OCI-LY1 (cell line): ENCODE measurements at regions not wholly inside any gene's neighbourhood (a gene's known extent, or its start where the extent isn't known, plus 50 kb on each side); places are given as distances from the start of the nearest gene placed in this dataset.

Experiments used
- EZH2 ChIP-seq: fragments of 200-600 bp; sonication (generic), shearing (Covaris generic); IDR thresholded peaks from 2 replicates; pipeline ENCODE4 v1.8.0; 2017; ENCODE audit warnings: borderline replicate concordance, mixed run types, mild to moderate bottlenecking, antibody characterized with exemption, low read length, moderate library complexity, mixed read lengths
- TF ChIP-seq, protein P1 (sequence below): fragments of 200-600 bp; sonication (generic), shearing (Covaris generic); IDR thresholded peaks from 2 replicates; pipeline ENCODE4 v1.5.1; 2017; ENCODE audit warnings: mild to moderate bottlenecking, antibody characterized with exemption, low read length, moderate library complexity, mixed read lengths

GRCh38 chr7:46751471-46751870 lies 830.4 kb upstream of the IGFBP3 start:
- TF ChIP-seq EZH2: no peak
- TF ChIP-seq, protein P1, sequence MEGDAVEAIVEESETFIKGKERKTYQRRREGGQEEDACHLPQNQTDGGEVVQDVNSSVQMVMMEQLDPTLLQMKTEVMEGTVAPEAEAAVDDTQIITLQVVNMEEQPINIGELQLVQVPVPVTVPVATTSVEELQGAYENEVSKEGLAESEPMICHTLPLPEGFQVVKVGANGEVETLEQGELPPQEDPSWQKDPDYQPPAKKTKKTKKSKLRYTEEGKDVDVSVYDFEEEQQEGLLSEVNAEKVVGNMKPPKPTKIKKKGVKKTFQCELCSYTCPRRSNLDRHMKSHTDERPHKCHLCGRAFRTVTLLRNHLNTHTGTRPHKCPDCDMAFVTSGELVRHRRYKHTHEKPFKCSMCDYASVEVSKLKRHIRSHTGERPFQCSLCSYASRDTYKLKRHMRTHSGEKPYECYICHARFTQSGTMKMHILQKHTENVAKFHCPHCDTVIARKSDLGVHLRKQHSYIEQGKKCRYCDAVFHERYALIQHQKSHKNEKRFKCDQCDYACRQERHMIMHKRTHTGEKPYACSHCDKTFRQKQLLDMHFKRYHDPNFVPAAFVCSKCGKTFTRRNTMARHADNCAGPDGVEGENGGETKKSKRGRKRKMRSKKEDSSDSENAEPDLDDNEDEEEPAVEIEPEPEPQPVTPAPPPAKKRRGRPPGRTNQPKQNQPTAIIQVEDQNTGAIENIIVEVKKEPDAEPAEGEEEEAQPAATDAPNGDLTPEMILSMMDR: no peak
